ENCODE measurements at regions not wholly inside any gene's neighbourhood (a gene's known extent, or its start where the extent isn't known, plus 50 kb on each side); places are given as distances from the start of the nearest gene placed in this dataset.
"Not testable (repeated sequence)": the region's sequence is repeated elsewhere in the genome, so short reads cannot be mapped to it uniquely, and the experiment has no call there.

DNA sequence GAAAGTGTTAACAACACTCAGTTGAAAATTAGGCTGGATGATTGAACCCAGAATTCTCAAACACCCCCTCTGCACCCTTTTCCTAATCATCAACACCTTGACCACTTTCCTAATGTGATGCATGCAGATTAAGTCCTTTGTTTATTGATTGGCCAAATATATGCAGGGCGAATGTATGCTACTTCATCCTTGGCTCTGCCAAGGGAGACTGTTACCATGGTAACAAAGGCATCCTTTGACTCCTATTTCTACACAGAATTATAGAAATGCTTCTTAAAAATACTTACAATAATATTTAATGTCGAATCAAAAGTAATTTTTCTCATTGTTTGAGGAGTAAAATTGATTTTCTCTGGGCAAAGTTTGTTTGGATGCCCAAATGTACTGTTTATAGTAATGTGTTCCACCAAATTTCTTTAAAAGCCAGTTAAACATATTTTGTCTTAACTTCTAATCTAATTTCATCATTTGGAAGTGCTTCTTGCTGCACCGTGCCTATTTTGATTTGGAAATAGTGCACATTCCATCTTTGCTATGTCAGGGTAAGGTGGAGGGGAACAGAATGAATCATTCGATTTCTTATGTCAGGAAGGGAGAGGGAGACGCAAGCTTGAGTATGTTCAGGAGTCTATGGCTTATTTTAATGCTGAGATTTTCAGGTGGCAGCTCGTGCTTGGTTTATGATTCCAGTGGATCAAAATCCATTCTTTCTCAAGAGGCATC, 1384.3 kb upstream of the WWC1 start:
- TF ChIP-seq, protein P1, sequence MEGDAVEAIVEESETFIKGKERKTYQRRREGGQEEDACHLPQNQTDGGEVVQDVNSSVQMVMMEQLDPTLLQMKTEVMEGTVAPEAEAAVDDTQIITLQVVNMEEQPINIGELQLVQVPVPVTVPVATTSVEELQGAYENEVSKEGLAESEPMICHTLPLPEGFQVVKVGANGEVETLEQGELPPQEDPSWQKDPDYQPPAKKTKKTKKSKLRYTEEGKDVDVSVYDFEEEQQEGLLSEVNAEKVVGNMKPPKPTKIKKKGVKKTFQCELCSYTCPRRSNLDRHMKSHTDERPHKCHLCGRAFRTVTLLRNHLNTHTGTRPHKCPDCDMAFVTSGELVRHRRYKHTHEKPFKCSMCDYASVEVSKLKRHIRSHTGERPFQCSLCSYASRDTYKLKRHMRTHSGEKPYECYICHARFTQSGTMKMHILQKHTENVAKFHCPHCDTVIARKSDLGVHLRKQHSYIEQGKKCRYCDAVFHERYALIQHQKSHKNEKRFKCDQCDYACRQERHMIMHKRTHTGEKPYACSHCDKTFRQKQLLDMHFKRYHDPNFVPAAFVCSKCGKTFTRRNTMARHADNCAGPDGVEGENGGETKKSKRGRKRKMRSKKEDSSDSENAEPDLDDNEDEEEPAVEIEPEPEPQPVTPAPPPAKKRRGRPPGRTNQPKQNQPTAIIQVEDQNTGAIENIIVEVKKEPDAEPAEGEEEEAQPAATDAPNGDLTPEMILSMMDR (IDR thresholded peaks at IDR 0.05; ENCODE audit: low read depth, low read length): no peak
- no peak for DNase-seq (ENCODE audit: extremely low read depth, low read depth)

DNA sequence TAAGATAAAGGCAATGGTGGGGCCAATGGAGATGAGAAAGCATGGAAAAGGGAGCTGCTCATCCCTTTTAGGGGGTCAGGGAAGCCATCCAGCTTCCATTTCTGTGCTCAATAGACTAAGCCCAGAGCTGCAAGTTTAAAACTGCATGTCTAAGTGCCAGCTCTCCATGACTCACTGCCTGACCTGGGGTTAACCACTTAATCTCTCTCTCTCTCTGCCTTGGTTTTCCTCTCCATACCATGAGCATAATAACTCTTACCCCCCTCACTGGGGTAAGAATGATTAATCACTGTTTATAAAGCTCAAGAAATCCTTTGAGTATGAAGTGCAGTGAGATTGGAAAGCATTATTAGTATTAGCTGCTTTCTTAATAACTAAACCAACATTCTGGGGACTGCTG, 1382.4 kb upstream of the WWC1 start:
- DNase-seq (ENCODE audit: extremely low read depth, low read depth): no peak
- TF ChIP-seq, protein P1 (IDR thresholded peaks at IDR 0.05; ENCODE audit: low read depth, low read length): no peak

DNA sequence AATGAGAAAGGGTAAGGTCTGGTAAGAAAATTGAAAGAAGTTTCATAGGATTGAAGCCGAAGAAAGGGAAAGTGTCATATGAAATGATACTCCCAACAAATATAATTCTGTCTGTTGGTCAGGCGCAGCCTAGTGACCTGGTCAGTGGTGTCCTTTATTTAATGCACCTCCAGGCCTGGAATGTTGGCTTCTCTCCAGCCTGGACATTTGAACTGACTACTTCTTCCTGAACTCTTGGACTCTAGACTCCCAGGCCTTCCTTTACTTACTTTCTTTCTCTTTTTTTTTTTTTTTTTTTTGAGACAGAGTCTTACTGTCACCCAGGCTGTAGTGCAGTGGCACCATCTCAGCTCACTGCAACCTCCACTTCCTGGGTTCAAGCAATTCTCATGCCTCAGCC, 1381.5 kb upstream of the WWC1 start:
- no peak for DNase-seq (ENCODE audit: extremely low read depth, low read depth)
- TF ChIP-seq, protein P1 (IDR thresholded peaks at IDR 0.05; ENCODE audit: low read depth, low read length): no peak

DNA sequence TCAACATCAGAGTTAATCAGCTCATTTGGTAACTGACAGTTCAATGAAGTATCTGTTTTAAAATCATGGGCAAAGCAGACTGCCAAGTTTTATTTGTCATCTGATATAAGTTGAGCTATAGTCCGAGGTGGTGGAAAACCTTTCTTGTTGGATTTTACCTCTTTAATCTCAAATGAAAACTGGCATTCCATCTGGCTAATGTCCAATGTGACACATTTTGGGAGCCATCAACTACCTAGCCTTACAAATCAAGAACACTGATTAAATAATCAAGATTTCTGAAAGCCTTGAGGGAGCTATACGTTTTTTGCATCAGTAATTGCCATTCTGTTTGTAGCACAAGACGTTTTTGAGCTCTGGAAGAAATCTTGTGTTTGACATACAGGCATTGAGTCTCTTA, 1380.5 kb upstream of the WWC1 start:
- DNase-seq (ENCODE audit: extremely low read depth, low read depth): no peak
- TF ChIP-seq, protein P1 (IDR thresholded peaks at IDR 0.05; ENCODE audit: low read depth, low read length): no peak

DNA sequence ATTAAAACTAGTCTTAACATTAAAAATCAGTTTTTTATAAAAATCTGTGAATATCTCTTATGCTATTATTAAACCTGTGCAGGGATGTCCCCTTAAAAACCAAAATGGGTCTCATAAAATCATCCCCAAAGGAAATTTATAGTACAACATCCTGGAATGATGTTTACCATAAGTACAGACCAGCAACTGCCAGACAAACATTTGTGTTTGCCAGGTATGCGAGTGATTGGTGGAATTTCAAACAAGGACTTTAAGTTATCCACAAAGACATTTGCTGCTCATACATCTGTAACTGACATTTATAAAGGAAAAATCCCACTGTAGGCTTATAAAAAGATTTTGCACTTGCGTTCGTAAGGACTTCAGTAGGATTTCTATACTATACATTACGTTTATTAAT, 1375.4 kb upstream of the WWC1 start:
- TF ChIP-seq, protein P1 (IDR thresholded peaks at IDR 0.05; ENCODE audit: low read depth, low read length): no peak
- no peak for DNase-seq (ENCODE audit: extremely low read depth, low read depth)

DNA sequence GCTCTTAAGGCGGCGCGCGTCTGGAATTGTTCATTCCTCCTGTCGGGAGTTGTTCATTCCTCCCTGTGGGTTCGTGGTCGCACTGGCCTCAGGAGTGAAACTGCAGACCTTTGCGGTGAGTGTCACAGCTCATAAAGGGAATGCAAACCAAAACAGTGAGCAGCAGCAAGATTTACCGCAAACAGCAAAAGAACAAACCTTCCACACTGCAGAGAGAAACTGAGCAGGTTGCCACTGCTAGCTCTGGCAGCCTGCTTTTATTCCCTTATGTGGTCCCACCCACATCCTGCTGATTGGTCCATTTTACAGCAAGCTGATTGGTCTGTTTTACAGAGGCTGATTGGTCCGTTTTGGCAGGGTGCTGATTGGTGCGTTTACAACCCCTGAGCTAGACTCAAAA, 1365.3 kb upstream of the WWC1 start:
- DNase-seq (ENCODE audit: extremely low read depth, low read depth): no peak
- TF ChIP-seq, protein P1 (IDR thresholded peaks at IDR 0.05; ENCODE audit: low read depth, low read length): no peak

DNA sequence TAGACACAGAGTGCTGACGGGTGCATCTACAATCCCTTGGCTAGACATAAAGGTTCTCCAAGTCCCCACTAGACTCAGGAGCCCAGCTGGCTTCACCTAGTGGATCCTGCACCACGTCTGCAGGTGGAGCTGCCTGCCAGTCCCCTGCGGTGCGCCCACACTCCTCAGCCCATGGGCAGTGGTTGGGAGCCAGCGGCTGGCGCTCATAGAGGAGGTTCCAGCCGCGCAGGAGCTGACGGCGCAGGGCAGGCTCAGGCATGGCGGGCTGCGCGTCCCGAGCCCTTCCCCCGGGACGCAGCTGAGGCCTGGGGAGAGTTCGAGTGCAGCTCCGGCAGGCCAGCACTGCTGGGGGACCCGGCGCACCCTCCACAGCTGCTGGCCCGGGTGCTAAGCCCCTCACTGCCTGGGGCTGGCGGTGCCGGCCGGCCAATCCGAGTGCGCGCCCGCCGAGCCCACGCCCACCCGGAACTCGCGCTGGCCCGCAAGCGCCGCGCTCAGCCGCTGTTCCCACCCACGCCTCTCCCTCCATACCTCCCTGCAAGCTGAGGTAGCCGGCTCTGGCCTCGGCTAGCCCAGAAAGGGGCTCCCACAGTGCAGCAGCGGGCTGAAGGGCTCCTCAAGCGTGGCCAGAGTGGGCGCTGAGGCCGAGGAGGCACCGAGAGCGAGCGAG, 1364.5 kb upstream of the WWC1 start:
- DNase-seq (ENCODE audit: extremely low read depth, low read depth): not testable (repeated sequence)
